Renal cortical epithelial cell (primary cell): ENCODE measurements at regions not wholly inside any gene's neighbourhood (a gene's known extent, or its start where the extent isn't known, plus 50 kb on each side); places are given as distances from the start of the nearest gene placed in this dataset.
A peak's percentile ranks its signal among the peaks of the same experiment; 100 is the strongest.
"Not testable (repeated sequence)": the region's sequence is repeated elsewhere in the genome, so short reads cannot be mapped to it uniquely, and the experiment has no call there.

Experiments
- DNase-seq: peaks from one replicate; pipeline ENCODE4 v3.0.0-alpha.2; 2011; ENCODE audit warnings: low read depth

- no peak for DNase-seq
Observed at GRCh38 chr6:6412700-6413099, 92.2 kb upstream of the F13A1 start.

GRCh38 chr6:6414931-6415330 lies 94.5 kb upstream of the F13A1 start:
- DNase-seq = no peak

DNA sequence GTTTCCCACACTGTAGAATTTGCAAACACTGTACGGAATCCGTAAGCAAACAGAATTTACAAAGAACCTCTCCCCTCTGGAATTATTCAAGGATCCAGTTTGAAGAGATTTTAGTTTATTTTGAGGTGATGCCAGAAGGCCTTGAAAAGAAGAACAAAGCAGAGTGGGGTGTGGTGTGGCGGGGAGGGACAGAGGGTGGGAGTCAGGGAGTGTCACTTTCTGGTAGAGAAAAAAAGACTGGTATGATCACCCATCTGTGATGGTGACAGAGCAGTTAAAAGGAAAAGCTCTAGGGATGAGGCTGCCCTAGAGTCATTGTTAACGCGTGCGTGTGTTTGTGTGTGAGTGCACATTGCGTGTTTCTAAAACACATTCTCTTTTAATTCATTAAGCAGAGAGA lies 97.0 kb upstream of the F13A1 start:
- DNase-seq = no peak

DNA sequence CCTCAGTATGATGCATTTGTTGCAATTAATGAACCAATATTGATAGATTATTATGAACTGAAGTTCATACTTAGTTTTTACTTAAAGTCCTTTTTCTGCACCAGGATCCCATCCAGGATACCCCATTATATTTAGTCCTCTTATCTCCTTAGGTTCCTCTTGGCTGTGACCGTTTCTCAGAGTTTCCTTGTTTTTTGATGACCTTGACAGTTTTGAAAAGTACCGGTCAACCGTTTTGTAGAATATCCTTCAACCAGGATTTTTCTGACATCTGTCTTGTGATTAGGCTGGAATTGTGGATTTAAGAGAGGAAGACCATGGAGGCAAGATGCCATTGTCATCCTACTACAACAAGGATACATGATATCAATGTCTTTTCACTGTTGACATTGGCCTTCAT lies 98.0 kb upstream of the F13A1 start:
- DNase-seq = no peak

DNA sequence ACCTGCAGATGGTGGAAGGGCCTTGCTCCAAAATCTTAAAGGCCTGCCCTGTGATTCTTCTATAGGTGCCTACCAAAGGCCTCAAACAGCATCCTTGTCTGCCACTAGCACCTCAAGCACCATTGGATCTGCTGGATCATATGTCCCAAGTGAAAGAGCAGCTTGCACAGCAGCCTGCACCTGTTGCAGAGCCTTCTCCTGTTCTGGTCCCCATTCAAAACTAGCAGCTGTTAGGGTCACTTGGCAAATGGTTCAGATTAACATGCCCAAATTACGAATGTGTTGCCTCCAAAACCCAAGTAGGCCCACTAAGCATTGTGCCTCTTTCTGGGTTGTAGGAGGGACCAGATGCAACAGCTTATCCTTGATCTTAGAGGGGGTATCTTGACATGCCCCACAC lies 99.6 kb upstream of the F13A1 start:
- no peak for DNase-seq

GRCh38 chr6:6434151-6434550 lies 113.7 kb upstream of the F13A1 start:
- DNase-seq = no peak

DNA sequence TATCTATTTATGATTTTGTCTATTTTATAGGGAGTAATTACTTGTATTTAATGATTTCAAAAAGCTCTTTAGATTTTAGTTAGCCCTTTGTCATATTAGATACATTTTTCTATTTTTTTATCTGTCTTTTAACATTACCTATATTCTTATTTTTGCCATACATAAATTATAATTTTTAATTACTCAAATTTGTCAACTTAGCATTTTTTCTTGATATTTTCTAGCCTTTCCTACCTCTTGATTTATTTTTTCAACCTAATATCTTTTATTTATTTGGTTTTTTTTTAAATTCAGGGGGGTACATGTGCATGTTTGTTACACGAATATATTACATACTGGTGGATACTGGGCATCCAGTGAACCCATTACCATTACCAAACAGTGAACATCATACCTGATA lies 114.3 kb upstream of the F13A1 start:
- no peak for DNase-seq

DNA sequence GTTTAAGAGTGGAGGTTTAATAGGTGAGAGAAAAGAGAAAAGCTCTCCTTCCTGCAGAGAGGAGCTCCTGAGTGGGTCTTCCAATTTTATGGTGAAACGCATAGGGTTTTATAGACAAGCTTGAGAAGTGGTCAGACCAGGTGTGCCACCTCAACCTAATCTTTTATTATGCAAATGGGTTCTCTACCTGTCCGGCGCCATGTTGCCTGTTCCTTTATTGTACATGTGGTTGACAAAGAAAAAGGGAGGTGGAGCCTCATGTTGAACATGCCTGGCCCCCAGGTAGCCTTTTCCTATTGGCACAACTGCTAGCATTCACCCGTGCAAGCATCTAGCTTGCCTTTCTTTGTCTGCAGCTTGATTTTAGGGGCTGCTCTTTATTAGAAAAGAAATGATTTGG lies 115.9 kb upstream of the F13A1 start:
- DNase-seq = no peak

DNA sequence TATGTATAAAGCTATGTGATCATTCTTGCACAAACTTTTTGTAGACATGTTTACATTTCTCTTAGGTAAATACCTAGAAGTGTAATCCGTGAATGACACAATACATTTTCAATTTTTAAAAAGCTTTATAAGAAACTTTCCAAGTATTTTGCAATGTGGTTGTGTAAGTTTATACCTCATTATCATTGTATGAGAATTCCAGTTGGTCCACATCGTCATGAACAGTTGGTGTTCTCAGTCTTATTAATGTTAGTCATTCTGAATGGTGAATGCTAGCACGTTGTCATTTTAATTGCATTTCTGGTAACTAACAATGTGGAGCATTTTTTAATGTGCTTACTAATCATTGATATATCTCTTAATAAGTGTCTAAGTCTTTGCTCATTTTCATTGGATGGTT lies 116.5 kb upstream of the F13A1 start:
- DNase-seq = peak; percentile 2

- DNase-seq = peak; percentile 27
Observed at GRCh38 chr6:6438286-6438685, 117.8 kb upstream of the F13A1 start.

- no peak for DNase-seq
Observed at GRCh38 chr6:6439778-6440177, 119.3 kb upstream of the F13A1 start.

DNA sequence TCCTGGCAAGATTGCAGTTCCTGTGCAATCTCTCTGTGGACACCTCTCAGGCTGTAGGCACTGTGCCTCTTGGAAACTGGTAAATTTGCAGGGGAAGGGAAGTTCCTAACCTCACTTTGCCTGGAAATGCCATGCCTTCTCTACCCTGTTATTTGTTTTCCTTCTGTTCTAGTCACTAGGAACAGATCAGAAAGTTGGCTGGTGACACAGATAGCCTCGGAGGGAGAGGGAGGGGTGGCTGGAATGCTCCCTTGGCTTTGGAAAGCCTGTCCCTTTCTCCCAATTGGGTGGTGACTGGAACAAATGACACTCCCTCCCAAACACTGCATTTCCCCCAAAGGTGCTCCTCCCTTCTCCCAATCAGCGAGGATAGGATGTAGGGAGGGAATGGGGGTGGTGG lies 131.5 kb upstream of the F13A1 start:
- DNase-seq = no peak

DNA sequence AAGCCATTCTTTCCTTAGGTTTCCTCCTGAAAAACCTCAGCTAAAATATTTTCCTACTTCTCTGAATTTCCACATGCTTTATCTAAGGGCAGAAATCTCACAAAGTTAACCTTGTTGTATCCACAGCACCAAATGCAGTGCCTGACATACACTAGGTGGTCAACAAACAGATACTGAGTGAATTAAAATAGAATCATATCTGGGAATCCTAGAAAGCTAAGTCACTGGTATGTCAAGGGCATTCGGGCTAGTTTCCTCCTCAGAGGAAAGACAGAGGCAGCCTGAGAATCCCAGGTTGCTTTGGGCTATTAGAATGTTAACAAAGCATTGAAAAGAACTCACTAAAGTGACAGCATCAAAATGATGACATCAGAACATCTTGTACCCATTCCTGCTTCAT lies 132.7 kb upstream of the F13A1 start:
- DNase-seq = no peak

- DNase-seq = no peak
Observed at GRCh38 chr6:6455272-6455671, 133.2 kb upstream of the LY86 start.

DNA sequence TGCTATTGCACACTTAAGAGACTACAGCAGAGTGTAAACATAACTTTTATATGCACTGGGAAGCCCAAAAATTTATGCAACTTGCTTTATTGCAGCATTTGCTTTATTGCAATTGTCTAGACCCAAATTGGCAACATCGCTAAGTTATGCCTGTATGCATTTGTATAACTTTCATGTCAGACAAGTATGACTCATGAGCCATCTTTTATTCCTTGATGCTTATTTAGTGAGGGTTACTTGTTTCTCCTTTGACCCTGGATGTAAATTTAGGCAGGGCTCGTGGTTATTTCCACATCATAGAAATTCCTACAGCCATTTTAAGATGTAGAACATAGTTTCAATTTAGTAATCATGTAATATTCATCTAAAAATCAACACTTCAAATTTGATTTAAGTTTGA lies 130.3 kb upstream of the LY86 start:
- no peak for DNase-seq

- DNase-seq = not testable (repeated sequence)
Observed at GRCh38 chr6:6459963-6460362, 128.6 kb upstream of the LY86 start.

- DNase-seq = no peak
Observed at GRCh38 chr6:6460416-6460815, 128.1 kb upstream of the LY86 start.

DNA sequence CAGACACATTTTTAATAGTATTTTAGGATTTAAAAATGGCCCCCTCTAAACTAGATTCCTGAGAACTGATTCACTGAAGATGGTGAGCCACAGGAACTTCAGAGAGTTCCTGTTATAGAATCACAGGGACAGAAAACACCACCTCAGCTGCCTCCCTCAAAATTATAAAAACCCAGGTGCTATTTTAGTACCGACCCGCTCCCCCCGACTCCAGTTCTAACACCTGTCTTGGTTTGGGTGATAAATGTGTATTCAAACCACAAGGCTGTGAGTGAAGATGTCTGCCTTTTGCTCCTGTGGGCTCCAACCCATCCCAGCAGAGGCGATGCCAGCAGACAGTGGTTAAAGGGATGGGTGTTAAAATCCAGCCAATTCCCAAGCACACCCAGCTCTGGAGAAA lies 127.4 kb upstream of the LY86 start:
- DNase-seq = no peak

DNA sequence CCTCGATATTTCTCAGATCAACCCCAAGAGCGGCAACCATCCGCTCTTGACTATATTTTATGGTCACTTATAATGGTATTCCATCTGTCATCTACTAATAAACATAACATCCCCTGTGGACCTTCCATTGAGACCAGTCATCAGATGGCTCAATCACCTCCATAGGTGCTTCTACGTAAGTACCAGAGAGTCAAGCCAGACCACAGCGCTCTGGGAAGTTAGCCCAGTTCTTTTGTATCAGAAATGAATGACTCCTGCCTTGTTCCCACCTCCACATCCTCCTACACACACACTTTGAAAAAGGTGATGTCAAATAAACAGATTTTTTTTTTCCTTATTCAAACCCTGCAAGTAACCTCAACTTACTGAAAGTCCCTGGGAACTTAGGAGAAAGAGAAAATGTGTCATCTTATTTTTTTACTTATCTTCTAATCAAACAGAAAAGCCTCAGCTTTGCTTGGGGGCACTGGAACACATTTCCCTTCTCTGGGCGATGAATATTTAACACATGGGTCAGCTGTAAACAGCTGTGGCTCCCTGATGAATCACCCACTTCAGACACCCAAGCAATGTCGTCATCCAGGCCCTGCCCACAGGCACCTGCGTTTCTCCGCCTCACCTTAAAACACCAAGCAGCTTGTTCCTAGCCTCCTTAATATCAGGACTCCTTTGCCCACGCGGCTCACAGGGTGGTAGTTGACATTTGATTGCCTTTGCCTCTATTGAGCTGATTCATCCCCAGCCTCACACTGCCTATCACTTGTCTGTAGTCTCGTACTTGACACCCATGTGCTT lies 121.4 kb upstream of the LY86 start:
- DNase-seq = peak; percentile 41

GRCh38 chr6:6469074-6469473 lies 119.4 kb upstream of the LY86 start:
- DNase-seq = no peak

DNA sequence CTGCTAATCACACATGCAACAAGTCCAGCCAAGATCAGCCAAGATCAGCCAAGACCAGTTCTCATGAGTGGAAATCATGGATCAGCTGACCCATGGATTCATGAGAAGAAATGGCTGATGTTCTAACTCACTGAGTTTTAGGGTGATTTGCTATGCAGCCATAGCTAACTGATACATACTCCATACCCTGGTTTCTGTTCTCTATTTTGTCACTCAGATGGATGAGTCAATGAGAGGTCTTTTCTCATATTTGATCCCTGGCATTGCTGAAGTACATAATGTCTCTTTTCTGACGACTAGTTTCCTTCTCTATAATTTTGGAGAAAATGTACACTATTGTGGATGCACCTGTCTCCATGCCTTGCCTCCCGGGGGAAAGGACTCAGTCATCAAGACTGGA lies 118.4 kb upstream of the LY86 start:
- no peak for DNase-seq

DNA sequence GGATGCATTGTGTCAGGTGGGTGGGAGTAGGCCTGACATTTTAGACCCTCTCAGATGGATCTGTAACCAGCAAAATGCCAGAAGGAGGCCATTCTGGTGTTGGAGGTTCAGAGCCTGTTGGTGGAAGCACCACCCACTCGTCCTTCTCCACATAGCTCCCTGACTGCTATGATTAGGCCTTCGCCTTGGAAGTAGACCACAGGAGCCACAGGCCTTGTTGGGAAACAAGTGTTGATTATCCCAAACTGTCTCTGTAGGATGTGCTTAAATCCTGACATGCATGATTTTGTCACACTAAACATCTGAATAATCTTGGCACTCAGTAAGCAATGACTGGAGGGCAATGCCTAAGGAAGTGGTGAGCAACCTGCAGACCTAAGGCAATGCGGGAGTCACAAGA lies 117.2 kb upstream of the LY86 start:
- no peak for DNase-seq

DNA sequence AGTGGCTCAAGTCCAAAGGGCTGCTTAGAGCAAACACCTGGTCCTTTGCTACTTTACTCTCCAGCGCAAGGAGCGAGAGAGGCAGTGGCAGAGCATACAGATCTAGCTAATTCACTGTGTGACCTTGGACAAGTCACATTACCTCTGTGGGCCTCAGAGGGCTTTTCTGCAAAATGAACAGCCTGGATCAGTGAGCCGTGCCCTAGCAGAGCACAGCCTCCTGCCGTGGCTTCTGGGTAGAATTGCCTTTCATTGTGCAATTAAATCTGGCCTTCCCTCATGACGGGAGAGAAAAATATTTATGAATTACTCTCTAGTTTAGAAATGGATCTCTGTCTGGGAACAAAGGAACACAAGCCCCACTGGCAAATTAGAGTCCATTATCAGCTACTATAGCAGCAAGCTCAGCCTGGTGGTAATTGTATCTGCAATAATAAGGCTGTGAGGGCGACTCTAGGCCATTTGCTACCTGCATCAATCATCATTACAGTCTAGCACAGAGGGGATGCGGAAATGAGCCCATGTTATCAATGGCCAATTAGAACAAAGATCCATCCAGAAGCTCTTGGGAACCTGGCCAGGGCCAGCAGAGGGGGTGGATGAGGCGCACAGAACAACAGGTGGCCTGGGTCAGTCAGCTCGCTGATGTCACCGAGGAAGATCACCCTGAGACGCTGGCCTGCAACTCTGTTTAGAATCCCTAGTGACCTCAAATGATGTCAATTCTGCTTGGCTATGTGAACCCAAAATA lies 114.2 kb upstream of the LY86 start:
- no peak for DNase-seq

- DNase-seq = no peak
Observed at GRCh38 chr6:6479785-6480184, 108.7 kb upstream of the LY86 start.
